RWPE2 (cell line): ENCODE measurements at regions not wholly inside any gene's neighbourhood (a gene's known extent, or its start where the extent isn't known, plus 50 kb on each side); places are given as distances from the start of the nearest gene placed in this dataset.
"Not testable (repeated sequence)": the region's sequence is repeated elsewhere in the genome, so short reads cannot be mapped to it uniquely, and the experiment has no call there.

Experiments
- ATAC-seq: fragments of 200-7000 bp; cut with Tn5 transposase; 3 replicates; pipeline ENCODE4 v1.9.1; 2021; ENCODE audit warnings: low read depth
- DNase-seq: peaks from one replicate; pipeline ENCODE4 v3.0.0-alpha.2; 2020; ENCODE audit warnings: low spot score
- H3K27ac ChIP-seq: fragments of 450-650 bp; 2 replicates; pipeline ENCODE4 v1.5.1; 2017; ENCODE audit warnings: mild to moderate bottlenecking; ENCODE audit not compliant: poor library complexity, severe bottlenecking
- H3K27me3 ChIP-seq: fragments of 250-450 bp; sonication (Bioruptor Pico); 2 replicates; pipeline ENCODE4 v1.5.1; 2021; ENCODE audit warnings: mild to moderate bottlenecking, moderate library complexity; ENCODE audit not compliant: insufficient read depth, poor library complexity, severe bottlenecking
- H3K36me3 ChIP-seq: fragments of 250-450 bp; sonication (Bioruptor Pico); 2 replicates; pipeline ENCODE4 v1.5.1; 2020; ENCODE audit warnings: low read depth, mild to moderate bottlenecking, moderate library complexity
- H3K4me1 ChIP-seq: fragments of 250-450 bp; sonication (Bioruptor Pico); 2 replicates; pipeline ENCODE4 v1.5.1; 2021; ENCODE audit warnings: mild to moderate bottlenecking, moderate library complexity; ENCODE audit not compliant: insufficient read depth, poor library complexity, severe bottlenecking
- H3K4me3 ChIP-seq: fragments of 250-450 bp; sonication (Bioruptor Pico); 2 replicates; pipeline ENCODE4 v1.5.1; 2021; ENCODE audit warnings: mild to moderate bottlenecking, moderate library complexity; ENCODE audit not compliant: severe bottlenecking
- H3K9me3 ChIP-seq: fragments of 250-450 bp; sonication (Bioruptor Pico); 2 replicates; pipeline ENCODE4 v1.5.1; 2021; ENCODE audit warnings: mild to moderate bottlenecking, moderate library complexity; ENCODE audit not compliant: severe bottlenecking
- CTCF ChIP-seq: fragments of 450-650 bp; IDR thresholded peaks from one replicate; pipeline ENCODE4 v1.5.1; 2017; ENCODE audit warnings: mild to moderate bottlenecking, moderate library complexity; ENCODE audit not compliant: poor library complexity, severe bottlenecking

GRCh38 chr18:63054901-63055584 is 264.5 kb downstream of the BCL2 start:
- no peak for TF ChIP-seq CTCF
- DNase-seq, result no peak
- H3K36me3 ChIP-seq, result no peaks in the 10 kb centered on the region
- no peak overlapping the region for H3K27ac ChIP-seq
- ATAC-seq, result no peak
- no peak overlapping the region for H3K4me3 ChIP-seq
- no peaks in the 10 kb centered on the region for H3K27me3 ChIP-seq
- no peaks in the 10 kb centered on the region for H3K9me3 ChIP-seq
- no peaks in the 10 kb centered on the region for H3K4me1 ChIP-seq

- ATAC-seq (no peak), DNase-seq (no peak)
- Histone ChIP-seq H3K36me3 (no peaks in the 10 kb centered on the region), H3K9me3 (no peaks in the 10 kb centered on the region), H3K4me1 (no peaks in the 10 kb centered on the region), H3K4me3 (no peak overlapping the region), H3K27ac (no peak overlapping the region), H3K27me3 (no peaks in the 10 kb centered on the region)
- TF ChIP-seq CTCF, result no peak
Measured at GRCh38 chr18:63051928-63052327, 267.6 kb downstream of the BCL2 start.

GRCh38 chr18:63050667-63051395 is 268.7 kb downstream of the BCL2 start:
- not testable (repeated sequence) for ATAC-seq, H3K9me3 ChIP-seq, H3K27ac ChIP-seq, H3K36me3 ChIP-seq, H3K4me1 ChIP-seq, H3K27me3 ChIP-seq, DNase-seq, H3K4me3 ChIP-seq

GRCh38 chr18:63046375-63046774 is 273.2 kb downstream of the BCL2 start:
- H3K36me3 ChIP-seq, result no peaks in the 10 kb centered on the region
- ATAC-seq (no peak), DNase-seq (no peak)
- H3K4me1 ChIP-seq, result no peaks in the 10 kb centered on the region
- H3K27me3 ChIP-seq, result no peaks in the 10 kb centered on the region
- no peak overlapping the region for H3K4me3 ChIP-seq
- H3K27ac ChIP-seq, result no peak overlapping the region
- TF ChIP-seq CTCF, result no peak
- H3K9me3 ChIP-seq, result no peaks in the 10 kb centered on the region

GRCh38 chr18:63043516-63043915 is 276.1 kb downstream of the BCL2 start:
- DNase-seq (no peak), ATAC-seq (0 out of 3 replicates have a peak, but pooled peaks have one; percentile 35)
- Histone ChIP-seq H3K27me3 (no peaks in the 10 kb centered on the region), H3K4me1 (no peaks in the 10 kb centered on the region), H3K9me3 (no peaks in the 10 kb centered on the region), H3K4me3 (no peak overlapping the region), H3K27ac (no peak overlapping the region), H3K36me3 (no peaks in the 10 kb centered on the region)
- TF ChIP-seq CTCF, result no peak
